ENCODE measurements at regions not wholly inside any gene's neighbourhood (a gene's known extent, or its start where the extent isn't known, plus 50 kb on each side); places are given as distances from the start of the nearest gene placed in this dataset.

GRCh38 chr7:65454469-65454868 lies 80.8 kb downstream of the ZNF92 start:
- TF ChIP-seq CTCF (IDR thresholded peaks at IDR 0.05 in 4 of 5, conservative IDR thresholded peaks at IDR 0.05 in 1 of 5): no peak
- no peak for TF ChIP-seq POLR2A (IDR thresholded peaks at IDR 0.05)
